GM19328 (cell line): ENCODE measurements at regions not wholly inside any gene's neighbourhood (a gene's known extent, or its start where the extent isn't known, plus 50 kb on each side); places are given as distances from the start of the nearest gene placed in this dataset.
"Not testable (repeated sequence)": the region's sequence is repeated elsewhere in the genome, so short reads cannot be mapped to it uniquely, and the experiment has no call there.

Source experiments
- ATAC-seq: cut with Tn5 transposase; IDR thresholded peaks from one replicate; pipeline ENCODE4 v1.9.1; 2021; ENCODE audit warnings: mild to moderate bottlenecking, moderate library complexity; ENCODE audit not compliant: unreplicated experiment

- no peak for ATAC-seq
These were observed 889.9 kb upstream of the INTU start for GRCh38 chr4:126742885-126743284.

- no peak for ATAC-seq
These were observed 884.0 kb upstream of the INTU start for GRCh38 chr4:126748736-126749135.

GRCh38 chr4:126750723-126751122, 882.0 kb upstream of the INTU start:
- no peak for ATAC-seq

- no peak for ATAC-seq
These were observed 880.6 kb upstream of the INTU start for GRCh38 chr4:126752126-126752525.

- ATAC-seq, result no peak
These were observed 880.1 kb upstream of the INTU start for GRCh38 chr4:126752702-126753101.

GRCh38 chr4:126753592-126753991, 879.2 kb upstream of the INTU start:
- ATAC-seq, result no peak

GRCh38 chr4:126755506-126755905, 877.3 kb upstream of the INTU start:
- no peak for ATAC-seq

GRCh38 chr4:126756050-126756829, 876.5 kb upstream of the INTU start:
- ATAC-seq, result no peak

GRCh38 chr4:126757219-126757618, 875.5 kb upstream of the INTU start:
- ATAC-seq, result no peak

- no peak for ATAC-seq
These were observed 874.3 kb upstream of the INTU start for GRCh38 chr4:126758493-126758892.

GRCh38 chr4:126761947-126762662, 870.7 kb upstream of the INTU start:
- no peak for ATAC-seq

GRCh38 chr4:126762663-126763247, 870.0 kb upstream of the INTU start:
- ATAC-seq, result no peak

- ATAC-seq, result no peak
These were observed 866.5 kb upstream of the INTU start for GRCh38 chr4:126766241-126766640.

- no peak for ATAC-seq
These were observed 864.4 kb upstream of the INTU start for GRCh38 chr4:126768338-126768737.

- not testable (repeated sequence) for ATAC-seq
These were observed 861.8 kb upstream of the INTU start for GRCh38 chr4:126770811-126771553.

GRCh38 chr4:126771618-126772017, 861.1 kb upstream of the INTU start:
- not testable (repeated sequence) for ATAC-seq

- ATAC-seq, result no peak
These were observed 860.1 kb upstream of the INTU start for GRCh38 chr4:126772662-126773061.

GRCh38 chr4:126775485-126776106, 857.2 kb upstream of the INTU start:
- no peak for ATAC-seq

- no peak for ATAC-seq
These were observed 856.4 kb upstream of the INTU start for GRCh38 chr4:126776361-126776760.

GRCh38 chr4:126777649-126778048, 855.1 kb upstream of the INTU start:
- no peak for ATAC-seq

GRCh38 chr4:126778348-126778747, 854.4 kb upstream of the INTU start:
- no peak for ATAC-seq
